K562 (cell line): ENCODE measurements at regions not wholly inside any gene's neighbourhood (a gene's known extent, or its start where the extent isn't known, plus 50 kb on each side); places are given as distances from the start of the nearest gene placed in this dataset.

Experiments used
- ATAC-seq: fragments of 200-7000 bp; cut with Tn5 transposase; 3 replicates; pipeline ENCODE4 v1.9.1; 2020; ENCODE audit warnings: moderate library complexity
- BruUV-seq: library from RNA; stranded (reverse); fragments of 400-500 nt; replicated peaks from 2 replicates; lab custom pipeline; 2021; lab: Mats Ljungman, UMichigan
- CTCF ChIA-PET: fragments of 300-600 bp; formaldehyde crosslinking; extraction: SDS; loops from one replicate; lab custom pipeline; 2021; ENCODE audit warnings: low intra/inter-chr PET ratio; lab: Yijun Ruan, JAX
- POLR2A ChIA-PET: fragments of 300-600, 350-650 bp; sonication (Branson Sonifier 250); formaldehyde crosslinking; extraction: SDS; loops from one replicate; lab custom pipeline; 2021; ENCODE audit warnings: antibody characterized with exemption, inconsistent platforms; lab: Yijun Ruan, JAX
- DNase-seq, 4 experiments: peaks; one replicate each; pipeline versions ENCODE4 v3.0.0 to v3.0.0-alpha.2; 2011 to 2018; ENCODE audit warnings: low spot score in 3 of 4, mixed read lengths in 3 of 4; ENCODE audit errors: extremely low read depth in 1 of 4
- FAIRE-seq: peaks from 2 replicates; lab custom pipeline; 2011; peaks lifted over from hg19 to GRCh38; lab: Jason Lieb, UNC
- H2AFZ ChIP-seq: 2 replicates; pipeline ENCODE4 v1.6.0; 2011; ENCODE audit warnings: low read depth, low read length, control low read depth, inconsistent platforms
- H3K27ac ChIP-seq: fragments of 200-600 bp; 3 replicates; pipeline ENCODE4 v1.8.0; 2011; ENCODE audit warnings: low read depth, mild to moderate bottlenecking, control low read depth, inconsistent platforms, low read length, moderate library complexity, mixed read lengths; ENCODE audit errors: extremely low read depth
- H3K27me3 ChIP-seq, 2 experiments: fragments of 300-600 bp in 1 of 2; 2 replicates in 1 of 2; 3 replicates in 1 of 2; pipeline versions ENCODE4 v1.6.0 to v1.8.0; 2011; ENCODE audit warnings: inconsistent platforms in 2 of 2, low read length in 2 of 2, mild to moderate bottlenecking in 1 of 2, mixed read lengths in 1 of 2, moderate library complexity in 1 of 2; ENCODE audit not compliant: control insufficient read depth in 2 of 2, insufficient read depth in 2 of 2
- H3K36me3 ChIP-seq: fragments of 300-600 bp; 3 replicates; pipeline ENCODE4 v1.8.0; 2011; ENCODE audit warnings: mild to moderate bottlenecking, low read length, inconsistent platforms; ENCODE audit not compliant: control insufficient read depth, insufficient read depth
- H3K4me1 ChIP-seq, 2 experiments: fragments of 200-600 bp in 1 of 2; replicated peaks in 1 of 2; 2 replicates in 1 of 2; 3 replicates in 1 of 2; pipeline versions ENCODE4 v1.5.1 to v1.8.0; 2011; ENCODE audit warnings: inconsistent platforms in 2 of 2, low read length in 2 of 2, mild to moderate bottlenecking in 1 of 2, mixed read lengths in 1 of 2, moderate library complexity in 1 of 2; ENCODE audit not compliant: control insufficient read depth in 2 of 2, insufficient read depth in 2 of 2
- H3K4me2 ChIP-seq: 2 replicates; pipeline ENCODE4 v1.6.1; 2011; ENCODE audit warnings: low read length, control low read depth, inconsistent platforms, mixed read lengths; ENCODE audit not compliant: insufficient read depth
- H3K4me3 ChIP-seq: fragments of 200-600 bp; sonication (generic), shearing (Covaris generic); 2 replicates; pipeline ENCODE4 v1.5.1; 2016; ENCODE audit warnings: control low read depth, inconsistent platforms
- H3K79me2 ChIP-seq: fragments of 200-600 bp; 3 replicates; pipeline ENCODE4 v1.8.0; 2011; ENCODE audit warnings: low read length, inconsistent platforms; ENCODE audit not compliant: control insufficient read depth, insufficient read depth
- H3K9ac ChIP-seq, 2 experiments: 2 replicates each; pipeline versions ENCODE4 v1.6.0 to v1.6.1; 2011; ENCODE audit warnings: low read depth in 2 of 2, low read length in 2 of 2, control low read depth in 1 of 2, inconsistent platforms in 1 of 2, mild to moderate bottlenecking in 1 of 2, mixed read lengths in 1 of 2; ENCODE audit not compliant: insufficient read depth in 1 of 2
- H3K9me1 ChIP-seq: one replicate; pipeline ENCODE4 v1.6.0; 2011; ENCODE audit warnings: inconsistent platforms, mild to moderate bottlenecking, low read length, moderate library complexity; ENCODE audit not compliant: control insufficient read depth, insufficient read depth
- H3K9me3 ChIP-seq: replicated peaks from 2 replicates; pipeline ENCODE4 v1.5.1; 2011; ENCODE audit warnings: low read depth, low read length, inconsistent platforms; ENCODE audit not compliant: control insufficient read depth, insufficient read depth
- H4K20me1 ChIP-seq: replicated peaks from 2 replicates; pipeline ENCODE4 v1.6.1; 2011; ENCODE audit warnings: low read length, inconsistent platforms, mixed read lengths; ENCODE audit not compliant: control insufficient read depth, insufficient read depth
- ADNP ChIP-seq: fragments of 200-800 bp; sonication (Bioruptor generic); IDR thresholded peaks from 2 replicates; pipeline ENCODE4 v1.6.1; 2016; ENCODE audit warnings: missing genetic modification characterization, missing compliant biosample characterization
- BMI1 ChIP-seq: fragments of 150-350 bp; IDR thresholded peaks from 2 replicates; pipeline ENCODE4 v1.6.1; 2014; ENCODE audit warnings: low read length
- GMEB1 ChIP-seq: fragments of 250-450 bp; sonication (Bioruptor Pico); IDR thresholded peaks from 2 replicates; pipeline ENCODE4 v1.4.0; 2020; ENCODE audit warnings: mild to moderate bottlenecking
- HDGF ChIP-seq: fragments of 450-650 bp; IDR thresholded peaks from 2 replicates; pipeline ENCODE4 v1.6.1; 2016
- KAT7 ChIP-seq: sonication (generic); formaldehyde crosslinking; IDR thresholded peaks from 2 replicates; pipeline ENCODE4 v1.8.0; 2022; ENCODE audit warnings: missing genetic modification reagents, mild to moderate bottlenecking, borderline replicate concordance
- L3MBTL2 ChIP-seq: fragments of 450-650 bp; IDR thresholded peaks from 2 replicates; pipeline ENCODE4 v1.6.1; 2016; ENCODE audit warnings: mild to moderate bottlenecking, moderate library complexity
- TBP ChIP-seq: optimal IDR thresholded peaks from 2 replicates; pipeline ENCODE3; 2011; ENCODE audit warnings: low read depth, low read length, improper control_type of control experiment
- XRCC5 ChIP-seq: fragments of 200-400 bp; formaldehyde crosslinking; IDR thresholded peaks from 2 replicates; pipeline ENCODE4 v1.6.1; 2017; ENCODE audit warnings: low read depth, mild to moderate bottlenecking, low read length
- WGBS: fragments of 100-300 bp; shearing (Covaris generic); methylation state at CpG from one replicate; pipeline ENCODE4 v1.1.6; 2016; ENCODE audit warnings: low coverage, mixed read lengths; ENCODE audit not compliant: insufficient coverage; ENCODE audit errors: missing lambda C conversion rate; 5-methylcytosine and 5-hydroxymethylcytosine counted together
- in situ Hi-C: fragments of 300-500 bp; cut with MboI; formaldehyde crosslinking; loops from 4 replicates; pipeline ENCODE4 v1.15.0; 2018; ENCODE audit warnings: inconsistent platforms, mixed read lengths
- intact Hi-C: fragments of 100-400 bp; cut with micrococcal nuclease; formaldehyde crosslinking; loops from 2 replicates; pipeline ENCODE4 v1.14.2; 2022

GRCh38 chr4:41390661-41391060 lies 133.9 kb downstream of the UCHL1 start (continued):
- no peak for TF ChIP-seq GMEB1 (CRISPR knock-in tag)
- no peak for TF ChIP-seq L3MBTL2
- TF ChIP-seq TBP = no peak

- H3K27ac ChIP-seq = no peak overlapping the region
- in situ Hi-C loops = no loop called here
- ChIA-PET CTCF (no interaction called here), POLR2A (no interaction called here)
- 0% methylated on average over 2 of the region's 2 CpGs for WGBS
- no peaks in the 10 kb centered on the region for H3K9me3 ChIP-seq
- intact Hi-C loops = no loop called here
- no peaks in the 10 kb centered on the region for H3K36me3 ChIP-seq
- BruUV-seq = no TSS peak
- TF ChIP-seq XRCC5 = no peak
- TF ChIP-seq KAT7 (CRISPR knock-in tag) = no peak
- no peak for TF ChIP-seq HDGF
- no peak for TF ChIP-seq BMI1
- TF ChIP-seq ADNP (tag) = no peak
- no peak for FAIRE-seq
- no peaks in the 10 kb centered on the region; a peak in 1 of 5 replicates for H3K27me3 ChIP-seq
- no peaks in the 10 kb centered on the region for H3K79me2 ChIP-seq
- H2AFZ ChIP-seq = no peak overlapping the region
- H3K4me2 ChIP-seq = no peak overlapping the region
- H3K4me1 ChIP-seq = no peaks in the 10 kb centered on the region
- no peak overlapping the region for H3K4me3 ChIP-seq
- no peaks in the 10 kb centered on the region for H3K9me1 ChIP-seq
- ATAC-seq = no peak
- DNase-seq = no peak
- H4K20me1 ChIP-seq = no peaks in the 10 kb centered on the region
- no peak overlapping the region for H3K9ac ChIP-seq
These were observed 134.5 kb downstream of the UCHL1 start for GRCh38 chr4:41391271-41391670.
